ENCODE measurements at regions not wholly inside any gene's neighbourhood (a gene's known extent, or its start where the extent isn't known, plus 50 kb on each side); places are given as distances from the start of the nearest gene placed in this dataset.
A peak's percentile ranks its signal among the peaks of the same experiment; 100 is the strongest.

DNA sequence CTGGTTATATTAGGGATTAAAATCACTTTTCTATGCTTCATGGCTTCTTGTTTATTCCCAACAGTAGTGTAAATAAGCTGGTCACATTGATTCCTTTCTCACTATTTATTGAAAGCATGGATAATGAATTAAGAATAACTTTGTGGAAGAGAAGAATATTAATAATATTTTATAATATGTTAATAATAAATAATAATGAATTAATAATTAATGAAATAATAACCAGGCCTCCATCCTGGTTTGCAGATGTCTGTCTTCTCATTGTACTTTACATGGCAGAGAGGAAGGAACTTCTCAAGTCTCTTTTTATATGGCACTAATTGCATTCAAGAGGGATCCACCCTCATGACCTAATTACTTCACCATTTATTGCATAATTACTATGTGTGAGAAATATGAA, 473.5 kb downstream of the PTPRC start:
- Mint-ChIP-seq H3K36me3 (peaks cover 2 to 7% of the 10 kb centered on the region in 2 donors), H3K9me3 (peaks cover 0 to 13% of the 10 kb centered on the region in 2 donors), H3K27ac (no peak overlapping the region)
- ATAC-seq = no peak
- no peak for DNase-seq (ENCODE audit: low spot score in 2 of 2)

DNA sequence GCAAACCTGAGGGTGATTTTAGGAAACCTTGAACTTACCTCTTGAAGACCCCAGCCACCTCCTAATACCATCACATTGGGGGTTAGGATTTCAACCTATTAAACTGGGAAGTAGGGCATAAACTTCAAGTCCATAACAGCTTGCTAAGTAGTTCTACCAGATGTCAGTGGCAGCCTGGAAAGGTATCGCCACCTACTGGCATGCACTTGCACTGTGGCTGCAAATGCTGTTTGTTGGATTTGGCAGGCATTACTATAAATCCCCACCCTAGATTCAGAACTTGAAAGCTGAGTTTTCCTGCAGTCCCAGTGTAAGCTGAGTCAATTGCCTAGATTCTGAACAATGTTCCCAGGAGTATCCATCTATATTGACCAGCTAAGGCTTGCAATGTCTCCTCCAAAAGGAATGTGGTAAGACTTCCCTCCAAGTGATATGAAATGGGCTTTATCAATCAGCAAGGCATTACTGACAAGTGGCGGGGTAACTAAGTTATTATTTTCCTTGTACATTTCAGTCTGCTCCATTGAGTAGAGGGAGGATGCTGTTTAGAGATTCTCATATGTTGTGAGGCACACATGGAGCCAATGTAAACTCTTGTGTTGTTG, 474.5 kb downstream of the PTPRC start:
- peak in 1 of 2 donors; percentile 63 for DNase-seq (ENCODE audit: low spot score in 2 of 2)
- Mint-ChIP-seq H3K36me3 (peaks cover 0 to 5% of the 10 kb centered on the region in 2 donors), H3K9me3 (peaks cover 0 to 10% of the 10 kb centered on the region in 2 donors), H3K27ac (no peak overlapping the region)
- peak; percentile 58 to 67 for ATAC-seq

GRCh38 chr1:199116488-199116887, 477.6 kb downstream of the PTPRC start:
- Mint-ChIP-seq H3K9me3 (no peaks in the 10 kb centered on the region), H3K36me3 (no peaks in the 10 kb centered on the region), H3K27ac (peak overlapping the region in 1 of 2 donors; percentile 37)
- DNase-seq (ENCODE audit: low spot score in 2 of 2) = no peak
- no peak for ATAC-seq

GRCh38 chr1:199121047-199121446, 482.2 kb downstream of the PTPRC start:
- DNase-seq (ENCODE audit: low spot score in 2 of 2) (no peak), ATAC-seq (no peak)
- H3K9me3 Mint-ChIP-seq = no peaks in the 10 kb centered on the region
- no peaks in the 10 kb centered on the region for H3K36me3 Mint-ChIP-seq
- H3K27ac Mint-ChIP-seq = no peak overlapping the region

- Mint-ChIP-seq H3K9me3 (no peaks in the 10 kb centered on the region), H3K36me3 (no peaks in the 10 kb centered on the region), H3K27ac (no peak overlapping the region)
- DNase-seq (ENCODE audit: low spot score in 2 of 2) = no peak
- ATAC-seq = no peak
These were observed 483.2 kb downstream of the PTPRC start for GRCh38 chr1:199122085-199122484.

- Mint-ChIP-seq H3K9me3 (no peaks in the 10 kb centered on the region), H3K27ac (no peak overlapping the region), H3K36me3 (no peaks in the 10 kb centered on the region)
- DNase-seq (ENCODE audit: low spot score in 2 of 2) (no peak), ATAC-seq (no peak)
These were observed 483.9 kb downstream of the PTPRC start for GRCh38 chr1:199122532-199123311.

- ATAC-seq (no peak), DNase-seq (ENCODE audit: low spot score in 2 of 2) (no peak)
- no peaks in the 10 kb centered on the region for H3K9me3 Mint-ChIP-seq
- H3K27ac Mint-ChIP-seq = no peak overlapping the region
- no peaks in the 10 kb centered on the region for H3K36me3 Mint-ChIP-seq
These were observed 484.8 kb downstream of the PTPRC start for GRCh38 chr1:199123615-199124014.

DNA sequence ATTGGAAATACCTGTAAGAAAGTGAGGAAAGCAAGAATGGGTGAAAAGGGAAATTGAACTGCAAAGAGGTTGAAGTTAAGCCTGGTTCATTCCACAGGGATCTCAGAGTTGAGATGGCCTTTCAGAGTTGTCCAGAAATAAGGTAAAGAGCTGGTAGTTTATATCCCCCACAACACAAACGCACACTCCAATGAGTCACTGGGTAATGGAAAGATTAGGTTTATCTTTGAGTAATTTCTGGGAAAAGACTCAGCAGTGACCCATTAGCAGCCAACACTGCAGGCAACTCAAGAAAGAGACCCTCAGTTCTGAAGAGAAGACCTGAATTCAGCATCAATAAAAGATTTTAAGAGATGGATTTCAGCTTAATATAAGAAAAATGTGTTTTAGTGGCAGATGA, 485.5 kb downstream of the PTPRC start:
- no peaks in the 10 kb centered on the region for H3K9me3 Mint-ChIP-seq
- H3K36me3 Mint-ChIP-seq = no peaks in the 10 kb centered on the region
- no peak overlapping the region for H3K27ac Mint-ChIP-seq
- DNase-seq (ENCODE audit: low spot score in 2 of 2) = no peak
- no peak for ATAC-seq

DNA sequence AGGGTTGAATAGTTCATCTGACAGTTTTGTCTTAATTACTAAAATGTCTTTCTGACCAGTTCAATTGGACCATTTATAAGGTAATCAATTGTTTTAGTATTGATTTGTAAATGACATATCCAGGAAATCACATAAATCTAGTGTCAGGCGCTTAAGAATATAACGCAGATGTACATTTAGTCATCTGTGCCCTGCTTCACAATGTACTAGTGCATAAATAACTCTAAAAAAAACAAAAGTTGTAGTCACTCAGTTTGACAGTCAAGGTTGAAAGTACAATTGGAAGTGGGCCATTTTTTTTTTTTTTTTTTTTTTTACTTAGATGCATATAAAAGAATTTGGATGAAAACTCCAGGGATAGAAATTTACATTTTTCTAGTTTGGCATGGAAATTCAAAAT, 490.4 kb downstream of the PTPRC start:
- peaks cover 3 to 4% of the 10 kb centered on the region in 2 donors for H3K9me3 Mint-ChIP-seq
- peaks cover 0 to 4% of the 10 kb centered on the region in 2 donors for H3K36me3 Mint-ChIP-seq
- ATAC-seq (no peak), DNase-seq (ENCODE audit: low spot score in 2 of 2) (no peak)
- H3K27ac Mint-ChIP-seq = no peak overlapping the region

DNA sequence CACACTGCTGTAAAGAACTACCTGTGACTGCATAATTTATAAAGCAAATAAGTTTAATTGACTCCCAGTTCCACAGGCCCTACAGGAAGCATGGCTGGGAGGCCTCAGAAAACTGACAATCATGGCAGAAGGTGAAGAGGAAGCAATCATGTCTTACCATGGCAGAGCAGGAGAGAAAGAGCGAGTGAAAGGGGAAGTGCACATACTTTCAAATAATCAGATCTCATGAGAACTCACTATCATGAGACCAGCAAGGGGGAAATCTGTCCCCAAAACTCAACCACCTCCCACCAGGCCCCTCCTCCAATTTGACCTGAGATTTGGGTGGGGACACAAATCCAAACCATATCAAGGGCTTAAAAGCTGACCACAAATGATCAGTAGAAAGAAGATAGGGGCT, 493.2 kb downstream of the PTPRC start:
- Mint-ChIP-seq H3K27ac (no peak overlapping the region), H3K36me3 (peaks cover 0 to 4% of the 10 kb centered on the region in 2 donors), H3K9me3 (peaks cover 3 to 4% of the 10 kb centered on the region in 2 donors)
- no peak for ATAC-seq
- no peak for DNase-seq (ENCODE audit: low spot score in 2 of 2)

GRCh38 chr1:199135901-199136300, 497.1 kb downstream of the PTPRC start:
- no peak for ATAC-seq

DNA sequence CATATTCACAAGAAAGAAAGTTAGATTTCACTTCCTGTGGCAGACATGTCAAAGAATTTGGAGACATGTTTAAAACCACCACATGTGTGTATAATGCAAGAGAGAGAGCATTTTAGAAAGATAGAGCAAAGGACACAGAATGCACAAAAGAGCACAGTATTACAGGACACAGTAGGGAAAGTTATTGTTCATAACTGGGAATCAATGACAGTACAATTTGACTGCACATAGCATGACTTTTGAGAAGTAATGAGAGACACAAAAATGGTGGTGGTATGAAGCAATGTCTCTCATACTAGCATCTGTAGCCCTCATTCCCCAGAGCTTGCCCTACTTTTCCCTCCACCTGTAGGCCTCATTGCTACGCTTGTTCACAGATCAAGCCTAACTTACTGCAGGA, 499.2 kb downstream of the PTPRC start:
- DNase-seq (ENCODE audit: low spot score in 2 of 2) = no peak
- Mint-ChIP-seq H3K9me3 (no peaks in the 10 kb centered on the region), H3K27ac (no peak overlapping the region), H3K36me3 (no peaks in the 10 kb centered on the region)
- no peak for ATAC-seq

More at GRCh38 chr1:199135901-199136300, 497.1 kb downstream of the PTPRC start:
- no peak overlapping the region for H3K27ac Mint-ChIP-seq
- DNase-seq (ENCODE audit: low spot score in 2 of 2) = no peak
- peaks cover 0 to 4% of the 10 kb centered on the region in 2 donors for H3K36me3 Mint-ChIP-seq
- H3K9me3 Mint-ChIP-seq = peaks cover 3 to 4% of the 10 kb centered on the region in 2 donors

DNA sequence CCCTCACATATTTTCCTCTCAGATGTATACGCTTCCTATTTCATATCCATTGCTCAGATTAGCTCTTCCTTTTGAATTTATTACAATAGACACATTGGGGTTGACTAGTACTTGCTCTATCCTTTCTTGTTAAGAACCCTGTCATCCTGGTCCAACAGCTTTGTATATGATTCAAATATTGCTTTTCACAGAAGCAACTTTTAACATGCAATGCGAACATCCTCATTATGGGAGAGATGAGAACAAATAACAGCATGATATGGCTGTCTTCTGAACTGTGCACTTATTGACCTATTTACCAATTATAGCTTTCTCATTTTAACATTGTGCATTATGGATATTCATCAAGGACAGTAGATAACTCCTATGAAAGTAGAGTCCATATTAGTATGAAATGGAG, 510.8 kb downstream of the PTPRC start:
- Mint-ChIP-seq H3K36me3 (no peaks in the 10 kb centered on the region), H3K27ac (no peak overlapping the region), H3K9me3 (no peaks in the 10 kb centered on the region)
- ATAC-seq (no peak), DNase-seq (ENCODE audit: low spot score in 2 of 2) (no peak)

GRCh38 chr1:199150756-199151155, 511.9 kb downstream of the PTPRC start:
- H3K27ac Mint-ChIP-seq = no peak overlapping the region
- no peaks in the 10 kb centered on the region for H3K36me3 Mint-ChIP-seq
- no peaks in the 10 kb centered on the region for H3K9me3 Mint-ChIP-seq
- ATAC-seq (no peak), DNase-seq (ENCODE audit: low spot score in 2 of 2) (no peak)

DNA sequence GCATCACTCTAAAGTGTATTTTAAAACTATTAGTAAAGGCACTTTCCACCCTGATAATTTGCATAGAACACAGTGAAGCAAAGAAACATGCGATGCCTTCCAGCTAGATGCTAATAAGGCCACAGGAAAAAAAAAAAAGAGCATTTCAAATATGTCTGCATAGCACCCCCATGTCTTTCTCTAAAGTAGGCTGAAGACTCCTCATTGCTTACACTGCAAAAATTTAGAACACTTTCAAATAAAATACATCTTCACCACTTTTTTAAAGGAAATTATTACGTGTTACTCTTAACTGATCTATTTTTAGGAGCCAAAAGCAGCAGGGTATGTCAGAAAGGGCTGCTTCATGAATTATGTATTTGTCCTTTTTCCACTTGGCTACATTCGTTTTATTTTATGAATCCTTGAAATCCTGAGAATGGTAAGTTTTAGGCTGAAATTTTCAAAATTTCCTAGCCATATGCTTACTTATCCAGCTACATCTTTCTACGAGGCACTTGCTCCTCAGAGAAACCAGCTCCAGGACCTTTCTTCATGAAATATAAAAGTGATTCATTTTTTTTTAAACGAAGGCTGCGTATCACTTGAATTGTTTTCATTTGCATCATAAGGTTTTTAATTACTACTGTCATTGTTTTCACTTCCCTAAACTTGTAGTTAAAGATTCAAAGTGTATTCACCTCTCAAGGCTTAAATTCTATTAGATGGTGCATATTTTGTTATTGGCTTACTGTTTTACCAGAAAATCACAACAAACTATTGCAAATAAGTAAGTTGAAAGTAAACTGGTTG, 513.0 kb downstream of the PTPRC start:
- no peaks in the 10 kb centered on the region for H3K9me3 Mint-ChIP-seq
- no peak for ATAC-seq
- no peak for DNase-seq (ENCODE audit: low spot score in 2 of 2)

DNA sequence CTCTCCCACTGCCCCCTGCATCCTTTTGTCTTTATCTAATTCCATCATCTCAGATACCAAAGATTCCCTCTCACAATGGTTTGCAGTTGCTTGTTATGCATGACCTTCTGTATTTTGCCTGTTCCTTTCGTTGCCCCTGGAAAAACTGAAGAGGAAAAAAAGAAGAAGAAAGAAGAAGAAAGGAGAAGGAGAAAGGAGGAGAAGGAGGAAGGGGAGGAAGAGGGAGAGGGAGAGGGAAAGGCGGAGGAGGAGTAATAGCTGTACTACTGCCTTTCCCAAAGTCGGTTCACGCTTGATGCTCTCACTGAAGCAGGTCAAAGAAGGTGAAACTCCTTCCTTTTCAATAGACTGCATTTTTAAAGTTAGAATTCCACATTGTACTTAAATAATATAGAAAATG, 513.8 kb downstream of the PTPRC start:
- Mint-ChIP-seq H3K9me3 (no peaks in the 10 kb centered on the region), H3K36me3 (no peaks in the 10 kb centered on the region), H3K27ac (no peak overlapping the region)
- ATAC-seq = no peak
- DNase-seq (ENCODE audit: low spot score in 2 of 2) = no peak

More for the DNA sequence above, 513.0 kb downstream of the PTPRC start:
- no peaks in the 10 kb centered on the region for H3K36me3 Mint-ChIP-seq
- no peak overlapping the region for H3K27ac Mint-ChIP-seq

All from activated naive CD4-positive, alpha-beta T cell treated with anti-CD3 and anti-CD28 coated beads, Interleukin-2, amount 50 U/mL, for 72 hours (primary cell).